GM19328 (cell line): ENCODE measurements at regions not wholly inside any gene's neighbourhood (a gene's known extent, or its start where the extent isn't known, plus 50 kb on each side); places are given as distances from the start of the nearest gene placed in this dataset.

Experiments used
- ATAC-seq: cut with Tn5 transposase; IDR thresholded peaks from one replicate; pipeline ENCODE4 v1.9.1; 2021; ENCODE audit warnings: mild to moderate bottlenecking, moderate library complexity; ENCODE audit not compliant: unreplicated experiment

- no peak for ATAC-seq
Measured at GRCh38 chr14:38850664-38851063, 252.4 kb downstream of the SEC23A start.

GRCh38 chr14:38848243-38848935 lies 254.6 kb downstream of the SEC23A start:
- no peak for ATAC-seq

DNA sequence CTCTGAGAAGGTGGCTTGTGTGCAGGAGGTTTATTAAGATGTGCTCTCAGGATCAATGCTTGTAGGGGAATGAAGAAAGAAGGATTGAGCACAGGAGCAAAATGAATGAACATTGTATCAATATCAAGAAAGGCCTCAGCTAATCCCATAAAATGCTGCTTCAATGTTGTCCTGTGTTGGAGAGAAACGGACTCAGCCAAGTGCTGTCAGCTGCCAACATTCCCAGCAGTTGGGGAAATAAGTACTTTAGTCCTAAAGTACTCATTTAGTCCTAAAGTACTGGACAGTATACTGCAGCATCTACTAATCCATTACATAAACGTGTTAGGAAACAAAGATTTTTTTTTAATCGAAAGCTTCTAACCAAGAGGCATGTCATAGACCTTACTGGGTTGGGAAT lies 255.9 kb downstream of the SEC23A start:
- no peak for ATAC-seq

DNA sequence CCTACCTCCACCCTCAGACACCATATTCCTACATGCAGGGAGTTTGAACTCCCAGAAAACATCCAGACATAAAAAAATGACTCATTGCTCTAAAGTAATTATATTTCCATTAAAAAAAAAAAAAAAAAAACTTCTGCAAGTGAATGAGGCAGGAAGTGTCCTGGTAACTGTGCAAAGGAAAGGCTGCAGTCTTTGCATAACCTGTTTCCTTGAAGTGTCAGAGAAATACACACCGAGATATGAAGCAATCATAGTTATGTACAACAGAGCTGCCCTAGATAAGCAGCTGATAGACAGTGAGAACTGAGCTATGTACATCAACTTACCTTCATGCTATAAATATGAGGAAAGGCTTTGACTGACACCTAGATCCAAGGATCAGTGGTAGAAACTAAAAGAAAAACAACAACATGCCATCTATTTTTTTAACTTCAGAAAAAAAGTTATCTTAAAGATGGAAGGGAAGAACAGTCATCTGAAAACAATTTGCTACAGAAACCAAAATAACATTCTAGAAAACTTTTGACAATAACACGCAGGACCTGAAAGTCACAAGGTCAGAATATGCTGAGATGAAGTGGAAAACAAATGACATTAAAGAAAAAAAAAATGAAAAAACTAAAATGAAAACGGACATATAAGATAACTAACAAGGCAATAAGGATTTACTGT lies 263.2 kb downstream of the SEC23A start:
- ATAC-seq, result no peak

DNA sequence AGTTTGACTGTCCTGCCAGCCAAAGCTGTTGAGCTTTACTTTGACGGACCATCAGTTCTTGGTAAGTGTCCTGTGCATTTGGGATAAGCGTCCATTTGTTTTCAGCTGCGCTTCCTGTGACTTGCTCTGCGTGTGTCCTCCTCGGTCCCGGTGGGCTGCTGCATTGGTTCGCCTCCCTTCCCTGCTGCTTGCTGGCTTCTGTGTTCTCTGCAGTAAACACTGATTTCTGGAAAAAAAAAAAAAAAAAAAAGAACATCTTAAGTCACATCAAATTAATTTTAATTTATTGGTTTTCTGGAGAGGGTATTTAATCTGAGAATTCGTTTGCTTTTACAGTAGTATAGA lies 264.1 kb downstream of the SEC23A start:
- ATAC-seq, result no peak

GRCh38 chr14:38838049-38838978 lies 264.7 kb downstream of the SEC23A start:
- ATAC-seq, result no peak

GRCh38 chr14:38837343-38838048 lies 265.5 kb downstream of the SEC23A start:
- ATAC-seq, result no peak

- no peak for ATAC-seq
Measured at GRCh38 chr14:38836539-38836938, 266.5 kb downstream of the SEC23A start.

GRCh38 chr14:38835874-38836273 lies 267.2 kb downstream of the SEC23A start:
- ATAC-seq, result no peak

DNA sequence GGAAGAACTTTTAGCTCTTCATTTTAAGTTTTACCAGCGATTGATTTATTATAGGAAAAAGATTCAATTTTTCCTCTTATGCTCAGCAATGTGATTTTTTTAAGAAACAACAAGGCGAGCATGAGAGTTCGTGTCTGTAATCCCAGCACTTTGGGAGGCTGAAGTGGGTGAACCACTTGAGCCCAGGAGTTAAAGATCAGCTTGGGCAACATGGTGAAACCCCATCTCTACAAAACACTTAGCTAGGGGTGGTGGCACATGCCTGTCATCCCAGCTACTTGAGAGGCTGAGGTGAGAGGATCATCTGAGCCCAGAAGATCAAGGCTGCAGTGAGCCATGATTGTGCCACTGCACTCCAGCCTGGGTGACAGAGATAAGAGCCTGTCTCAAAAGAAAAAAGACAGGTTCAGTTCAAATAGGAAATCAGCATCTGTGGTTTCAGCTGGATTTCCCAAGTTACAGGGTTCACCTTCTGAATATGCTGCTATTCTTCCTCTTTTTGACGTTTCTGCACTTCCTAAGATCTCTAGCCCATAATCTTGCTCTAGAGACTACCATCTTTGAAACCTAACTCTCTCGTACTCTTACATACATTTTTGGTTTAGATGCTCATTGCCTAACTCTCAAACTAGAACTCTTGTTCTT lies 274.7 kb downstream of the SEC23A start:
- ATAC-seq, result no peak

DNA sequence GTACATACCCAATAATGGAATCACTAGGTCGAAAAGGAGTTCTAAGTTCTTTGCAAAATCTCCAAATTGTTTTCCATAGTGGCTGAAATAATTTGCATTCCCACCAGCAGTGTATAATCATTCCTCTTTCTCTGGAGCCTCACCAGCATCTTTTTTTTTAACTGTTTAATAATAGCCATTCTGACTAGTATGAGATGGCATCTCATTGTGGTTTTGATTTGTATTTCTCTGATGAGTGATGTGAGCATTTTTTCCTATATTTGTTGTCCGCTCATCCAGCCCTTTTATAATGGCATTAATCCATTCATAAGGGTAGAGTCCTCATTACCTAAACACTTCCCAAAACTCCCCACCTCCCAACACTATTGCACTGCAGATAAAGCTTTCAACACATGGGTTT lies 278.3 kb downstream of the SEC23A start:
- no peak for ATAC-seq

- no peak for ATAC-seq
Measured at GRCh38 chr14:38818555-38818954, 284.5 kb downstream of the SEC23A start.

GRCh38 chr14:38808734-38809455 lies 294.1 kb downstream of the SEC23A start:
- no peak for ATAC-seq

DNA sequence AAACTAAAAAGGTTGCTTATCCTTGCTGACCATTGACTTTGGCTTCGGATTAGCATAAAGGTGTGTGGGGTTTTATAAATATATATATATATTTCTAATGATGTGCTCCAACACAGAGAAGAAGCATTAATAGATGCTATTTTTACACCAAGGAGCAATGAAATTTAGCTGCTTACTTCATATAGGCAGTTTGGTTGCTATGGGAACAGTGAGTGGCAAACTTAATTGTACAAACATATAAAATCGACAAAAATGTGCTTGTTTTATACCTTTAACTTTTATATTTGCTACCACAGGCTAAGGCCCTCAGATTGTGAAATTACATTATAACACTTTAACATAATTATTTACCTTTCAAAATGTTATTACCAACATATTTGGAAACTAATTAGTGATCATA lies 303.4 kb downstream of the SEC23A start:
- no peak for ATAC-seq

DNA sequence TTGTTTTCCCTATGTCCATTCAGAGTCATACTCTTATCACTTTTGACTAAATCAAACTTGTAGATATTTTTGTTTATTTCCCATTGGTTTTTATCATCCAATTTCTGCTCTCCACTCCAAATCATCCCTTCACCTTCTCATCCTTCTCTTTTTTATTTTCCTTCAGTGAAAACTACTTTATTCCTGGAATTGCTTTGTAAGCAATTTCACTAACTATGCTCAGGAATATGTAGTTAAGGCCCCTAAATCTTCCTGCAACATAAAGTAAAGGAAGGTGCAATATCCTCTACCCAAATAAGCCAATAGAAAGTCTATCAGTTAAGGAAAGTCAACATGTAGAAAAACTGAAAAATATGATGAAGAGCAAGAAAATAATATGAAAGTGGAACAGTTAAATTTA lies 308.4 kb downstream of the SEC23A start:
- ATAC-seq, result no peak

DNA sequence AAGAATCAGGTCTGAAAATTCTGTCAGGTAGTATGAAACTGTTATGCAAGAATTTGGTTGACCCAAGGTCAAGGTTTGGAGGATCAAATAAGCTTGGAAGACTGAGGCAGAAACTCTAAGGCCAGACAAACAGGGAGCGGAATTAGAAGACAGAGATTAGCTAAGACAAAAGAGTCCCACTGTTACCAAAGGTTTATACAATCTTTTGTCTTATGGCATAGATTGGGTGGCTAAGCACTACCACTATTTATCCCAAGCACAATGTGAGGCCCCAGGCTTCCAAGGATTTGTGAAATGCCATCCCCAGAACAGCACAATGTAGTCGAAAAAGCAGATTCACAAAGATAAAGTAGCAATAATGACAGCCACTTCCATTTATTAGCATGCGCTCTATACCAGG lies 311.2 kb downstream of the SEC23A start:
- no peak for ATAC-seq

GRCh38 chr14:38790916-38791315 lies 312.1 kb downstream of the SEC23A start:
- ATAC-seq, result no peak

- no peak for ATAC-seq
Measured at GRCh38 chr14:38789805-38790204, 313.2 kb downstream of the SEC23A start.

DNA sequence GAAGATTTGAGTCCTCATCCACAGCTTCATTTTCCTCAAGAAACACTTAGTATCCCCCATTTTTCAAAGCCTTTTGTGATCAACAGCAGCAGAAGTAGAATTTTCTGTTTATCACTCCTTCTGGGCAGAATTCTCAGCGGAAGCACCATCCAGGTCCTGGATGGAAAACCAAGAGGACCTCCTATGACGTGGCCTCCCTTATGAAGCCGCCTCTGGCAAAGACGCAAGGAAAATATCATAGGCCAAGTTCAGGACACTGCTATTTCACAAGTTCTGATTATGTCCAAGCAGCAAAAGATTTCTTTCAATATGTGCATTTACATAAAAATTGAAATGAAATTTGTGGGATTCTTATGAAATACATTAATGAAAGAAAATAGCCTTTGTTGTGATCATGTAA lies 315.0 kb downstream of the SEC23A start:
- ATAC-seq, result no peak

DNA sequence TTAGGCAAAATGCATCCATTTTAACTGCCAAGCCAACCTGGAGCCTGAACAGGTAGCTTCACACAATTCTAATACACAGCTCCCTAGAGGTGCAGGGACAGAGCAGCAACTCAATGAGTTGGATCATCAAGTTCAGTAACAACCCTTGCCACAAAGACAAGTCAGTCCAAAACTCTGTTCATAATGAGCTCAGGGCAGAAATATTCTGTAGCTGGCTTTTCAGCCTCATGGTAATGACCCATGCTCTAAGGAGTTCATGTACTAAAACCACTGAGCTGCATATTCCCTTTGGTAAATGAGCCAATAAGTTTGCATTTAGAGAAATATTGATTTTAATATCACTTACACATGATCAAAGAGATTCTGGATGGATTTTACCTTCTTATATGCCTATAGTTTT lies 316.1 kb downstream of the SEC23A start:
- no peak for ATAC-seq
